Aorta (tissue), 5 donors: ENCODE measurements at regions not wholly inside any gene's neighbourhood (a gene's known extent, or its start where the extent isn't known, plus 50 kb on each side); places are given as distances from the start of the nearest gene placed in this dataset.

ENCODE experiments used
- ATAC-seq: fragments of 200-7000 bp; cut with Tn5 transposase; one replicate; pipeline ENCODE4 v1.9.1; 2022; ENCODE audit warnings: moderate library complexity; ENCODE audit not compliant: low FRiP score
- DNase-seq, 2 donors: peaks; one replicate each; pipeline ENCODE4 v3.0.0-alpha.2; 2020
- H3K27ac ChIP-seq, 2 donors: one replicate each; pipeline ENCODE4 v1.5.1; 2013; ENCODE audit warnings: low read length in 2 of 2, mild to moderate bottlenecking in 2 of 2, moderate library complexity in 2 of 2, control low read depth in 1 of 2, inconsistent platforms in 1 of 2, low read depth in 1 of 2
- H3K27me3 ChIP-seq, 2 donors: one replicate each; pipeline ENCODE4 v1.6.1; 2013; ENCODE audit warnings: control low read depth in 1 of 2, low read length in 1 of 2, mild to moderate bottlenecking in 1 of 2, moderate library complexity in 1 of 2; ENCODE audit not compliant: insufficient read depth in 2 of 2, control insufficient read depth in 1 of 2
- H3K36me3 ChIP-seq, 2 donors: one replicate each; pipeline ENCODE4 v1.6.1; 2013; ENCODE audit warnings: control low read depth in 1 of 2, low read length in 1 of 2, mild to moderate bottlenecking in 1 of 2; ENCODE audit not compliant: insufficient read depth in 2 of 2, control insufficient read depth in 1 of 2
- H3K4me1 ChIP-seq, 2 donors: one replicate each; pipeline ENCODE4 v1.6.1; 2013; ENCODE audit warnings: low read length in 2 of 2, control low read depth in 1 of 2, mild to moderate bottlenecking in 1 of 2, moderate library complexity in 1 of 2; ENCODE audit not compliant: insufficient read depth in 2 of 2, control insufficient read depth in 1 of 2
- H3K4me3 ChIP-seq, 2 donors: one replicate each; pipeline ENCODE4 v1.5.1; 2013; ENCODE audit warnings: low read length in 2 of 2, control low read depth in 1 of 2, mild to moderate bottlenecking in 1 of 2
- H3K9me3 ChIP-seq: one replicate; pipeline ENCODE4 v1.6.1; 2013; ENCODE audit warnings: mild to moderate bottlenecking, low read length; ENCODE audit not compliant: control insufficient read depth
- WGBS, 2 donors: extraction: QIAGEN DNeasy Blood & Tissue Kit; methylation state at CpG; one replicate each; pipeline ENCODE4 v1.1.7; 2013; 5-methylcytosine and 5-hydroxymethylcytosine counted together
- intact Hi-C, 2 donors: fragments of 100-400 bp; cut with DNase I; formaldehyde crosslinking; loops; one replicate each; pipeline versions ENCODE4 v1.14.2 to v1.15.0; 2022
- donor health status: healthy with polysubstance abuse.
- donor health status: Bipolar disorder and iron deficiency.
- donor health status: DM: no; HTN: no; CAD: no.
- donor health status: DM: no; HTN: no; CAD: no.
- donor health status: DM: yes; HTN: yes; CAD: no.

DNA sequence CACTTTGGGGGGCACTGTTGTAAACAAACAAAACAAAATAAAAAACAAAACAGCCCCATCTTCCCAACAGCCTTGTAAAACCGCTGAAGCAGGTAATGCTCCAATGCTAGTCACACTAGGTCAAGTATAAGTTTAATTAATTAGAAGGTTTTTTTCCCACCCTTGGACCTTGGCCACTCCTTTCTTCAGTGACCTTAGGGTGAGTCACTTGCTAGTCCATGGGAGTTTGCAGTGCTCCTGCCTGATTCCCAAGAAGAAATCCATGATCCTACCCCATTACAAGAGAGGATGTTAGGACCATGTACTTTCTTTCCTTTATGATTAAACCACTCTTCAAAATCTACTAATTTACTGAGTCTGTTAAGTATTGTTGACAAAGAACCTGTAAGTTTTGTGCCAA is 192.2 kb upstream of the CDKN2B start:
- H3K36me3 ChIP-seq = no peaks in the 10 kb centered on the region
- intact Hi-C loops = no loop called here
- no peak overlapping the region for H3K4me3 ChIP-seq
- ATAC-seq (no peak), DNase-seq (no peak)
- WGBS, 2 donors = 88 to 89% methylated on average over 1 of the region's 1 CpG
- H3K9me3 ChIP-seq = no peaks in the 10 kb centered on the region
- no peak overlapping the region for H3K27ac ChIP-seq
- H3K4me1 ChIP-seq = no peaks in the 10 kb centered on the region
- H3K27me3 ChIP-seq = no peaks in the 10 kb centered on the region

GRCh38 chr9:22203371-22204138 is 194.4 kb upstream of the CDKN2B start:
- no peaks in the 10 kb centered on the region for H3K9me3 ChIP-seq
- 54 to 61% methylated on average over 8 of the region's 8 CpGs for WGBS, 2 donors
- no peaks in the 10 kb centered on the region for H3K4me1 ChIP-seq
- no peaks in the 10 kb centered on the region for H3K27me3 ChIP-seq
- H3K27ac ChIP-seq = no peak overlapping the region
- ATAC-seq (no peak), DNase-seq (no peak)
- intact Hi-C loops = no loop called here
- no peaks in the 10 kb centered on the region for H3K36me3 ChIP-seq
- H3K4me3 ChIP-seq = no peak overlapping the region

GRCh38 chr9:22204240-22204639 is 195.1 kb upstream of the CDKN2B start:
- no peaks in the 10 kb centered on the region for H3K4me1 ChIP-seq
- WGBS, 2 donors = 91 to 94% methylated on average over 2 of the region's 2 CpGs
- intact Hi-C loops = no loop called here
- no peak for DNase-seq
- H3K27ac ChIP-seq = no peak overlapping the region
- ATAC-seq = no peak
- no peaks in the 10 kb centered on the region for H3K36me3 ChIP-seq
- no peak overlapping the region for H3K4me3 ChIP-seq
- H3K9me3 ChIP-seq = no peaks in the 10 kb centered on the region
- H3K27me3 ChIP-seq = no peaks in the 10 kb centered on the region

DNA sequence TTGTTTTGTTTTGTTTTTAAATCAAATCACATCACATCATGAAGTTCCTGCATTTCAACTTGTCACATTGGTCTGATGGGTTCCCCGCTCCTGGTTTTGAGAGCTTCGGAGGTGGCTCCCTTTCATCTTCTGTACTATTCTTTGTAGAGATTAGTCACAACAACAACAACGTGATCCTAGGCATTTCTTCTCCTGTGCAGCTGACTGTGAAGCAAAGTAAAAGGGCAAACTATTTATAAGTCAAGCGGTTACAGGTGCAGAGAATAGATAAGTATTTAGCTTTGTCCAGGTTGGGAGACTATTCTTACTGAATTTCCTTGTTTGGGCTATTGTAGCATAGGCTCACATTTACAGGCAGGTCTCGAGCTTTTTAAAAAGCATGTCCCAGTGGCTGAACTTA is 197.7 kb upstream of the CDKN2B start:
- H3K9me3 ChIP-seq = no peaks in the 10 kb centered on the region

GRCh38 chr9:22208846-22209585 is 199.9 kb upstream of the CDKN2B start:
- WGBS, 2 donors = 88 to 100% methylated on average over 1 of the region's 1 CpG
- H3K27me3 ChIP-seq = no peaks in the 10 kb centered on the region

More for the DNA sequence above, 197.7 kb upstream of the CDKN2B start:
- H3K4me3 ChIP-seq = no peak overlapping the region
- no peaks in the 10 kb centered on the region for H3K4me1 ChIP-seq
- ATAC-seq (no peak), DNase-seq (no peak)
- WGBS, 2 donors = 74% methylated on average over 5 of the region's 5 CpGs
- intact Hi-C loops = no loop called here
- H3K36me3 ChIP-seq = no peaks in the 10 kb centered on the region
- H3K27ac ChIP-seq = no peak overlapping the region
- H3K27me3 ChIP-seq = no peaks in the 10 kb centered on the region

DNA sequence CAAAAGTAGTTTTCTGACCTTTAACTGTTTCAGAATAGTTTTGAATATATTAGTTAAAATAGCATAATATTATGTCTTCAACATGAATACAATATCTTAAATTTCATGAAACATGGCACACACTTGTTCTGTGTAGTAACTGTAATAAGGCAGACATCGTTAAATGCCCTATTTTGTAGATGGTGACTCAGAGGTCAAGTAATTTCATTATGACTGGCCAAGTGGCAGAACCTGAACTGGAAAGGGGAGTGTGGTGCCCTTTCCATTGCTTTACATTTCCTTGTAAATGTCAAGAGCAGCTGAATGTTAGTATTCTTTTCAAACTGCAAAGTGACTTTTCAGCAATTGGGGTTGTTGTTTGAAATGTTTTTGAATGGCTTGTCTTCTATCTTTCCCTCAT is 201.2 kb upstream of the CDKN2B start:
- Histone ChIP-seq H3K36me3 (no peaks in the 10 kb centered on the region), H3K27me3 (no peaks in the 10 kb centered on the region), H3K4me3 (no peak overlapping the region), H3K9me3 (no peaks in the 10 kb centered on the region), H3K4me1 (no peaks in the 10 kb centered on the region), H3K27ac (no peak overlapping the region)
- ATAC-seq (no peak), DNase-seq (no peak)
- 57 to 70% methylated on average over 1 of the region's 1 CpG for WGBS, 2 donors
- intact Hi-C loops = no loop called here

More at GRCh38 chr9:22208846-22209585, 199.9 kb upstream of the CDKN2B start:
- Histone ChIP-seq H3K4me3 (no peak overlapping the region), H3K4me1 (no peaks in the 10 kb centered on the region), H3K27ac (no peak overlapping the region), H3K9me3 (no peaks in the 10 kb centered on the region), H3K36me3 (no peaks in the 10 kb centered on the region)
- ATAC-seq (no peak), DNase-seq (no peak)
- intact Hi-C loops = no loop called here

GRCh38 chr9:22210936-22211335 is 201.8 kb upstream of the CDKN2B start:
- Histone ChIP-seq H3K27me3 (no peaks in the 10 kb centered on the region), H3K36me3 (no peaks in the 10 kb centered on the region), H3K4me1 (no peaks in the 10 kb centered on the region), H3K9me3 (no peaks in the 10 kb centered on the region), H3K27ac (no peak overlapping the region), H3K4me3 (no peak overlapping the region)
- no peak for ATAC-seq
- no peak for DNase-seq
- 77 to 81% methylated on average over 2 of the region's 2 CpGs for WGBS, 2 donors
- intact Hi-C loops = no loop called here

DNA sequence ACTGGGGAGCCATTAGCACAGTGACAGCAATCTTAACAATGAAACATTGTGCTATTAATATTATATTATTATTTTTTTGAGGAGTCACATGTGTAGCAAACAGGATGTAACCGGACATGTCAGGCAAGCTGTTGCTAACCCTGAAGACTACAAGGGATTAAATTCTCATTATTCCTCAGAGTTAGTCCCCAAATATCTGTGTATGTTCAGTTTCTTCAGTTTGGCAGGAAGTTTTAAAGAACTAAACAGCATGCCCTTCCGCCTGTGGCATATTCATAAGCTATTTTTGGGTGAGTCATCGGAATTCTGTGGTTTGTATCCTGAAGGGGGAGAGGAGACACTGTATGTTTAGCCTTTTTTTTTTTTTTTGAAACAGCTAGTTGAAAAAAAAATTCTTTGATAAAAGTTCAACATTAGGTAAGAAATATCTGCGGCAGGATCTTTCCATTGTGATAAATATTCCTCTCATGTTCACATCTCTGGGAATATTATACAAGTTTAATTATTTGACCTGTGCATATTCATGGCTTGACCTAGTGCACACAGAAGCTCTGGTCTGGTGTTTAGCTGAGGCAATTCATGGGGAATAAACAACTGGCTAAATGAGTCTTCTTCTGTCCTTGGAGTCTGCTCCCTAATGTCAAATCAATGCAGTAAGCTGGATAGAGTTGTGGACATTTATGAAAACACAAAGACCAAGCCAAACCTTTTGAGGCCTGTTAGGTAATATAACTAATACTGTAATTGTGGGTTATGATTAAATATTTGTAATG is 202.7 kb upstream of the CDKN2B start:
- no peak for DNase-seq
- H3K27ac ChIP-seq = no peak overlapping the region
- no peaks in the 10 kb centered on the region for H3K9me3 ChIP-seq
- no peaks in the 10 kb centered on the region for H3K27me3 ChIP-seq
- no peak for ATAC-seq
- intact Hi-C loops = no loop called here
- no peak overlapping the region for H3K4me3 ChIP-seq
- no peaks in the 10 kb centered on the region for H3K4me1 ChIP-seq
- 30 to 38% methylated on average over 4 of the region's 4 CpGs for WGBS, 2 donors
- no peaks in the 10 kb centered on the region for H3K36me3 ChIP-seq
